ENCODE measurements at regions not wholly inside any gene's neighbourhood (a gene's known extent, or its start where the extent isn't known, plus 50 kb on each side); places are given as distances from the start of the nearest gene placed in this dataset.

- Histone ChIP-seq H3K27ac (no peak overlapping the region), H3K4me1 (peaks cover 0 to 32% (median 13%) of the 10 kb centered on the region in 6 donors), H3K27me3 (replicated peaks in 1 of 7) (no peaks in the 10 kb centered on the region), H3K9me3 (peaks cover 0 to 6% (median 0%) of the 10 kb centered on the region in 8 donors), H3K4me3 (no peak overlapping the region), H3K36me3 (no peaks in the 10 kb centered on the region)
- intact Hi-C loops (cut with DNase I; ENCODE audit: low total_unique reads), result no loop called here
- 79 to 94% (median 88%) methylated on average over 4 of the region's 4 CpGs for WGBS, 5 donors
- DNase-seq, result no peak
- TF ChIP-seq POLR2A (IDR thresholded peaks at IDR 0.05) (no peak), CTCF (IDR thresholded peaks at IDR 0.05 in 8 of 11, conservative IDR thresholded peaks at IDR 0.05 in 3 of 11) (no peak), POLR2AphosphoS5 (IDR thresholded peaks at IDR 0.05) (no peak)
Measured at GRCh38 chr5:17396247-17396646, 101.8 kb upstream of the TAF11L2 start.

GRCh38 chr5:17398431-17398830 is 99.6 kb upstream of the TAF11L2 start:
- Histone ChIP-seq H3K36me3 (no peaks in the 10 kb centered on the region), H3K27ac (peak overlapping the region in 1 of 8 donors; percentile 42), H3K4me3 (no peak overlapping the region), H3K27me3 (replicated peaks in 1 of 7) (no peaks in the 10 kb centered on the region), H3K9me3 (peaks cover 0 to 6% (median 0%) of the 10 kb centered on the region in 8 donors), H3K4me1 (peaks cover 0 to 46% (median 15%) of the 10 kb centered on the region in 6 donors)
- intact Hi-C loops (cut with DNase I; ENCODE audit: low total_unique reads), result no loop called here
- no peak for TF ChIP-seq POLR2AphosphoS5 (IDR thresholded peaks at IDR 0.05)
- no peak for TF ChIP-seq CTCF (IDR thresholded peaks at IDR 0.05 in 8 of 11, conservative IDR thresholded peaks at IDR 0.05 in 3 of 11)
- TF ChIP-seq POLR2A (IDR thresholded peaks at IDR 0.05), result no peak
- WGBS, 5 donors, result 8 to 14% (median 13%) methylated on average over 4 of the region's 4 CpGs
- DNase-seq, result no peak

GRCh38 chr5:17398866-17399835 is 98.9 kb upstream of the TAF11L2 start:
- Histone ChIP-seq H3K27ac (peak overlapping the region in 3 of 8 donors; percentile 42 to 79 (median 48)), H3K4me3 (no peak overlapping the region), H3K9me3 (peaks cover 0 to 6% (median 0%) of the 10 kb centered on the region in 8 donors), H3K27me3 (replicated peaks in 1 of 7) (no peaks in the 10 kb centered on the region), H3K36me3 (no peaks in the 10 kb centered on the region), H3K4me1 (peaks cover 0 to 46% (median 15%) of the 10 kb centered on the region in 6 donors)
- intact Hi-C loops (cut with DNase I; ENCODE audit: low total_unique reads), result no loop called here
- no peak for DNase-seq
- 53 to 61% (median 55%) methylated on average over 7 of the region's 7 CpGs for WGBS, 5 donors
- TF ChIP-seq POLR2A (IDR thresholded peaks at IDR 0.05) (no peak), POLR2AphosphoS5 (IDR thresholded peaks at IDR 0.05) (no peak), CTCF (IDR thresholded peaks at IDR 0.05 in 8 of 11, conservative IDR thresholded peaks at IDR 0.05 in 3 of 11) (no peak)

- no peak overlapping the region for H3K4me3 ChIP-seq
- intact Hi-C loops (cut with DNase I; ENCODE audit: low total_unique reads), result no loop called here
- H3K4me1 ChIP-seq, result peaks cover 0 to 46% (median 15%) of the 10 kb centered on the region in 6 donors
- H3K27me3 ChIP-seq (replicated peaks in 1 of 7), result no peaks in the 10 kb centered on the region
- TF ChIP-seq POLR2AphosphoS5 (IDR thresholded peaks at IDR 0.05), result no peak
- TF ChIP-seq POLR2A (IDR thresholded peaks at IDR 0.05), result no peak
- no peak for TF ChIP-seq CTCF (IDR thresholded peaks at IDR 0.05 in 8 of 11, conservative IDR thresholded peaks at IDR 0.05 in 3 of 11)
- peak overlapping the region in 3 of 8 donors; percentile 42 to 79 (median 48) for H3K27ac ChIP-seq
- peaks cover 0 to 6% (median 0%) of the 10 kb centered on the region in 8 donors for H3K9me3 ChIP-seq
- WGBS, 5 donors, result 27 to 53% (median 36%) methylated on average over 3 of the region's 3 CpGs
- DNase-seq, result no peak
- no peaks in the 10 kb centered on the region for H3K36me3 ChIP-seq
Measured at GRCh38 chr5:17399931-17400330, 98.1 kb upstream of the TAF11L2 start.
